Stimulated activated CD8-positive, alpha-beta memory T cell treated with anti-CD3 and anti-CD28 coated beads, Interleukin-4, amount 100 ng/mL, for 48 hours (primary cell): ENCODE measurements at regions not wholly inside any gene's neighbourhood (a gene's known extent, or its start where the extent isn't known, plus 50 kb on each side); places are given as distances from the start of the nearest gene placed in this dataset.

Experiments
- DNase-seq: peaks from one replicate; pipeline ENCODE4 v3.0.0-alpha.2; 2020

DNA sequence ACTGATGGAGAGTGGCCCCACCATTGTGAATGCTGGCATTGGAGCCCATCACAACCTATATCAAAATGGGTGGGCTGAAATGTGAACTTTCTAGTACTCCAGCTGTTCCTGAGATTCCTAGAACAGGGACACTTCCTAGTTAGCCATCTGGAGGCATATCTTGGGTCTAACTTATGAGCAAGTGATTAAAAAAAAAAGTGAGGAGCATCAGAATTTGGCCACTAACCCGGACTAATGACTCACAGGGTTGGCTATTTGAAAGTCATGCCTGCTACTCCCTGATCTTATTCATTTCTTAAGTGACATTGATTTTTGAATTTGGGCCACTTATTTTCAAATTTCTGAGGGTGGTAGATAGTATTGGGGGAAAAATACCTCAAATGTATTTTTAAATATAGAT is 216.6 kb downstream of the HRH4 start:
- DNase-seq, result no peak

DNA sequence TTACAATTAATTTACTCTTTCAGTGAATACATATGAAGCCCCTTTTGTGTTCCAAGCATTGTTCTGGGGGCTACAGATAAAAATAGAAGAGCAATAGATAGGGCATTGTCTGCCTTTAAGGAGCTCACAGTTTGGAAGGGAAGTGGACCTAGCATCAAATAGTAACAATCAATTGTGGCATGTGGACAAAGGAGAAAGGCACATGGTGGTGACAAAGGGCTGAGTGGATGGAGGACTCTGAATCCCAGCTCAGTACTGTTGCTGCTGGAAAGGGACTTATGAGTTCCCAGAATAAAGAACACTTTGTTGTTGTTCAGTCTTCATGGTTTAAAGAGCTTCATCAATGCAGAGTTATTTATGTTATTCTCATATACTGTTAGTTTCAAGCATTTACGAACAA is 217.7 kb downstream of the HRH4 start:
- DNase-seq, result no peak

DNA sequence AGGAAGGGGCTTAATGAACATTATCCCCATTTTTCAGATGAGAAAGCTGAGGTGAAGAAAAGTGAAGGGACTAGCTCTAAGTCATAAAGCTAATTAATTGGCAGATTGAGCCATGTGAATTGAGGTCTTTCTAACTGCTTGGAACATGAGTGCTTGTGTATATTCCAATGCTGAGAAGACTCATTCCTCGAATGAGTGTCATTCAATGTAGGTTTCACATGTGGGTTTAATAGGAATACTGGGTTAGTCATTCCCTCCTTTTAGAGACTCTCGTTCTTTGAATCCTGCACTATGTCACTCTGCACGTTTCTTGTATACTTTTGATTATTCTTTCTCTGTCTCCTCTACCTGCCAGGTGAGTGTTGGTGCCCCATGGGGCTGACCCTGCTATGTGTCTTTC is 218.2 kb downstream of the HRH4 start:
- no peak for DNase-seq

DNA sequence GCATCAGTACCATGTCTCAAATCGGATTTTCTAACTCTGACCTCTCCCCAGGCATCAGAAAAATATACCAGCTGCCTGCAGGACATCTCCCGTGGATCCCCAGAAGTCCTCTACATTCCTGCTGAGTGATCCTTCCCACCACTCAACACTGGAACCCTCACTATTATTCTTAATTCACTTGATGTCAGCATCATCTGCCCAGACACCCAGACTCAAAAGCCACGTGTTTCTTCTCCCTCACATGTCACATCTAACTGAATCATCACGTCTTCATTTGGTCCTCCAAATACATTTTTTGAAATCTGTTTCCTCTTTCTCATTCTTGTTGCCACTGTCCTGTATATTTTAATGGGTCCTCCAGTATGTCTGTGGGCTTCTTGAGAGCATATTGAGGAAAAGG is 218.6 kb downstream of the HRH4 start:
- no peak for DNase-seq

DNA sequence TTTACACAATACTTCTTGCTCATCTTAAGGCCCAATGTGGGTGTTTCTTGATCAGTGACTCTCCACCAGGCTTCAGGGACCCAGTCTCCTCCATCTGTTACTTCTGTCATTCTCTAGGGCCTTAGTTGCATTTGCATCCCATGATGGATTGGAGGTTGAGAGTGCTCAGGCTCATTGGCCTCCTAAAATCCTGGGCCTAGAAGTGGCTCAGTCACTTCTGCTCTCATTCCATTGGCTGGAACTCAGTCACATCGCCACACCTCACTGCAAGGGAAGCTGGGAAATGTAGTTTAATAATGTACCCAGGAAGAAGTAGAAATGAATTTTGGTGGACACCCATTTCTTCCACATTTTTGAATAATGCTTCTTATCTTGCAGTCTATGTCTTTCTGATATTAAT is 223.5 kb downstream of the HRH4 start:
- no peak for DNase-seq

DNA sequence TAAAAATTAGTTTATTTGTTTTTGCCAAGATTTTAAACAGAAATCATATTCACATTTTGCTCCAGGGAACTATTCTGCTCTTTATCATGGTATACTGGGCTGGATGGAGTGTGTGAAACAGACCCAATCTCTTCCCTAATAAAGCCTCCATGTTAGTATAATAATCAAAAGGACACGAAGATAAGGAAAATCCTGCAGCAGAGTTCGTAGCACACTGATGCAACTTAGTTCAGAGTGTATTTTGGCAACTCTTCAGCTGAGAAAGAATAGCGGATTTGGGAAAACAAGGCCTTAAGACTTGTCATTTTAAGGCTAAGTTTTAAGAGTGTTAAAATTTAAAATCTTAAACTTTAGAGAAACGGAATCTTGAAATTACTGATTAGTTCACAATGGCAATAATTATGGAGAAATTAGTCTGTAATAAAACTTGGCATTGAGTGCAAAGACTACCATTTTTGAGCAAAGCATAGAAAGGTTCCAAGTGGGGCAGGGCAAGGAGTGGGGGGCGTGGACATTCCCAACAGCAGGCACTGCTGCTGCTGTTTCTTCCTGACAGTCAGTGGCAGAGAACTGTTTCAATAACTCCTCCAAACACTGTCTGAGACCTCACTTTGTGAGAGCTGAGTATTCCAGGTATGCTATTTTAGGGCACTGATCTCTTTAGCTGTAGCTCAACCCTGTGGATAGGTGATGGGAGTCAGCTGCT is 225.0 kb downstream of the HRH4 start:
- no peak for DNase-seq

DNA sequence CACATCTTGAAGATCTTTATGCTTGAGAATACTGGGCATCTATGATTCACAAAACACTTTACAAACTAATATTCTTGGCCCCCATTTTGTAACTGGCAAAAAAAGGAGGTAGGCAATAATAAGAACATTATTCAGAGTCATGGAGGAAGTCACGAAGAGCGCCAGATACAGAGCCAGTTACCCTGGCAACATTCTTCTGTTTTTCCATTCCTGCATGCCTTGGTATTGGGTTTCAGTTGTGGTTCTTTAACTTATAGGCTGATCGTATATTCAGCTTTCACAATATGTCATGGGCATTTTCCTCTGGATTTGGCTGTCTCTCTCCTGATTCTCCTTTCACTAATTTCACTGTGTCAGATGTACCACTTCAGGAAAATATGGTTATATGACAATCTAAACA is 234.7 kb downstream of the HRH4 start:
- no peak for DNase-seq

DNA sequence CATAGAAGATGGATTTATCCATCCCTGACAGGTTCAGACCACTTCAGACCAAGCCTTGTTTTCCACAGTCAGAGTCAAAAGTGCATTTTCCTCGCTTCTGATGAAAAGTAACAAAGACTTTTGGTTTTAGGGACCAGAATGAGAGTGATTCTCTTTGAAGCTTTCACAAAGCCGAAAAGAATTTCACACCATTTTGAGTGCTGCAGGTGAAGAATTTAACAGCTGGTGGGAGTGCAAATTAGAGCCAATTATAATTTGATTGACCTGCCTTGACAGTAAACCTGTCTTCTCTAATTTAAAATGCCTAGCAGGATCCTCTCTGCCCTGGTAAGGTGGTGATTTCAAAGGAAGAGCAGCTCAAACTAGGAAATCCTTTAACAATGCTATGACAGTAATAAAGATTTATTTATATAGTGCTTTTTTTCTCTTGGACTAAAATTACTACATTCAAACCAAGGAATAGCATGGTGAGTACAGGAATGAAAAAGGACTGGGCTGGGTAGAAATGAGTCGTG is 241.6 kb downstream of the HRH4 start:
- DNase-seq, result no peak

DNA sequence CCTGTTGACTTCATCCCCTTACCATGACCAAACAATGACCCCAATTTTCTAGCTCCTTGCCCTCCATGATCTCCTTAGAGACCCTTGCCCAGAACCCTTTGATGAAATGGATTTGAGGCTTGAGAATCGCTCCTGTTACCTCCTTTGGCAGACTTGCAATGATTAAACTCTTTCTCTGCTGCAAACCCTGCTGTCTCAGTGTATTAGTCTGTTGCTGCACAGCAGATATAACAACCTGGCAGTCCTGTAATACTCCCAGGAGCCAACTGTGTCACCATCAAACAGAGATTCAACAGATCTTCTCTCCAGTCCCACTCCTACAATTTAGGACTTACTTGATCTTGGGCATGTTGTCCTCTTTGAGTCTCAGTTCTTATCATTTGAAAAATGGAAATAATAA is 242.9 kb downstream of the HRH4 start:
- no peak for DNase-seq

DNA sequence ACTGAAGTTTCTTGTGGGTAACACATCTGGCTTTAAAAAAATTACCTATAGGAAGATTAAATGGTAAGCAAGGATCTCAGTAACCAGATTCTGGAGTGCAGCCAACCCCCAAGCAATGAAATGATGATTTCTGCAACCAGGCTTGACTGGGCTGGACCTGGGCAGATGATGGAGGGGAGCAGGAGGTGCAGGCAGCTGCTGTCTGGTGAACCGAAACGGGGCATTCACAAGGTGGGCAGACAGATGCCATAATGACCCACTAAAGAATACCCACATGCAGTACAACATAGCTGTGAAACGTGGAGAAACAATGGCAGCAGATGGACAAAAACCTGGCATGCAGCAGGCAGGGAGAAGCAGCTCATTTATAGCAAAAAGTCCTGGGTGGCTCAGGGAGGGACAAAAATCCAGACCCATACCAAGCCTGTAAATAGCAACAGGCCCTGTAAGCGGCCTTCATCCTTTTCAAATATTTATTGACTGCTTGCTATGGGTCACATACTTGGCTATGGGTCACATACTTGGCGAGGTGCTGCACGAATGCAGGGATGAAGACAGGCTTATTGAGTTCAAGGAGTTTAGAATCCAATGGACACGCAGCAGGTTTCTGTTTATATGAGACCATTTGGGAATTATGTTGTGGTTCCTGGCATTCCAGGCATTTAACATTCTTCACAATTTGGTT is 244.7 kb downstream of the HRH4 start:
- DNase-seq, result no peak

DNA sequence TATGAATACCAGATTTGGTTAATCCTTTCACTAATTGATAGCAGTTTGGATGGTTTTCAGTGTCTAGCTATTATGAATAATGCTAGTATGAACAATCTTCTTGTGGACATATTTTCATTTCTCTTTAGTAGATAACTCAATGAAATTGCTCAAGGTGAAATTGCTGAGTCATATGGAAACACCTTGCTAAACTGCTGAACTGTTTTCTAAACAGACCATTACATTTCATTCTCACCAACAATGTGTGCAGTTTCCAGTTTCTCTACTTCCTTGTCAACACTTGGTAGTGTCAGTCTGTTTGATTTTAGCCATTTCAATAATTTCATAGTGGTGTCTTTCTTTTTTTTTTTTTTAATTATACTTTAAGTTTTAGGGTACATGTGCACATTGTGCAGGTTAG is 250.0 kb downstream of the HRH4 start:
- no peak for DNase-seq

DNA sequence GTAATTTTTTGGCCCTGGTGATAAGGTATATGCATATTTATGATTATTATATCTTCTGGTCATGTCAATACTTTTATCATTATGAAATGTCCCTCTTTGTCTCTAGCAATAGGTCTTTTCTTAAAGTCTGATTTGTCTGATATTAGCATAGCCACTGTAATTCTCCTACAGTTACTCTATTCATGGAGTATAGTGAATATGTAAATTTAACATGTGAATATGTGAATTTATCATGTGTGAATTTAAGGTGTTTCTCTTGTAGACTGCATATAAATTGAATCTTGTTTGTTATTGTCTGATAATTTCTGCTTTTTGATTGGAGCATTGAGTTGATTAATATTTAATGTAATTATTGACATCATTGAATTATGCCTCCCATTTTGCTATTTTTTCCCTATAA is 259.4 kb downstream of the HRH4 start:
- no peak for DNase-seq

DNA sequence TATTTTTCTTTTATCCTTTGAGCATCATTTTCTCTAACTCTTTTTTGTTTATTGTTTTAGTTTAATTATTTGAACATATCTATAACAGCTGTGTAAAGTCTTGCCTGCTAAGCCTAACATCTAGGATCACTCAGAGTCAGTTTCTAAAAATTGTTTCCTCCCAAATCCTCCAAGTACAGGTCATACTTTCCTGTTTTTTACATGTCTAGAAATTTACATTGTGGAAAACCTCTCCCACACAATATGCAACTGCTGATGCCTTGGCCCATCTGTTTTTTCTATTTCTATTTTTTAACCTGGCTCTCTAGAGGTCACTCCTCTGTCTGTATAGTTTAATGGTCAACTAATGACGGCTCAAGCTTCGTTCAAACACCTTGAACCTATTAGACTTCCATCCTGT is 261.0 kb downstream of the HRH4 start:
- no peak for DNase-seq

DNA sequence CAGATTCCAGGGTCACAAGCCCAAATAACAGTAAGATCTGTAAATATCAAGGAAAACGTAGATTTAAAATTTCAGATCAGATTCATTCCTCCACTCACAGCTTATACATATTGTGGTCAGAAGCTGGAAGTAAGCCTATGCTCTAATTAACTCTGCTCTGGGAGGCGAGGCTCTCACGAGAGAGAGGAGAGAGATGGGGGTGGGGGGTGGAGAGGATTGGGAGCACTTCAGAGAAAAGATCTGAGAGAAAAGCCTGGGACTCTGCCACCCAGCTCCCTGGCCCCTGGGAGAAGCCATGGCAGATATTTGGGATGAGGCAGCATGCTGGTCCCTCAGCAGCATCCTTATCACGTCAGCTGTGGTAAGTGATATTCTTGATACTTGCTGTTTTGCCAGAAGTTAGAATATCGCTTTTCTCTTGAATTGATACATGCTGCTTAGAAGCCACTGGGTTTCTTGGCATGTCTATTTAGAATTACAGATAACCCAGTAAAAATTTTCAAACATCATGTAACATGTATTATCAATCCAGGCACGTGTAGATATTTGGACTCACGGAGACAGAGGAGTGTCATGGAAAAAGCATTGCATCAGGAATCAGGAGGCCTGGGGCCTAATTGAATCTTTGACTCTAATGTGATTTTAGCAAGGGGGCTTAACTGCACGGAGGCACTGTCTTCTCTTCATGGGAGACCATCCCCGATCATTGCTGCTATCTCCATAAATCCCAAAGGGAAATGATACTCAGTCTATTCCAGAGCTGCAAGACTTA is 265.4 kb downstream of the HRH4 start:
- DNase-seq, result no peak

DNA sequence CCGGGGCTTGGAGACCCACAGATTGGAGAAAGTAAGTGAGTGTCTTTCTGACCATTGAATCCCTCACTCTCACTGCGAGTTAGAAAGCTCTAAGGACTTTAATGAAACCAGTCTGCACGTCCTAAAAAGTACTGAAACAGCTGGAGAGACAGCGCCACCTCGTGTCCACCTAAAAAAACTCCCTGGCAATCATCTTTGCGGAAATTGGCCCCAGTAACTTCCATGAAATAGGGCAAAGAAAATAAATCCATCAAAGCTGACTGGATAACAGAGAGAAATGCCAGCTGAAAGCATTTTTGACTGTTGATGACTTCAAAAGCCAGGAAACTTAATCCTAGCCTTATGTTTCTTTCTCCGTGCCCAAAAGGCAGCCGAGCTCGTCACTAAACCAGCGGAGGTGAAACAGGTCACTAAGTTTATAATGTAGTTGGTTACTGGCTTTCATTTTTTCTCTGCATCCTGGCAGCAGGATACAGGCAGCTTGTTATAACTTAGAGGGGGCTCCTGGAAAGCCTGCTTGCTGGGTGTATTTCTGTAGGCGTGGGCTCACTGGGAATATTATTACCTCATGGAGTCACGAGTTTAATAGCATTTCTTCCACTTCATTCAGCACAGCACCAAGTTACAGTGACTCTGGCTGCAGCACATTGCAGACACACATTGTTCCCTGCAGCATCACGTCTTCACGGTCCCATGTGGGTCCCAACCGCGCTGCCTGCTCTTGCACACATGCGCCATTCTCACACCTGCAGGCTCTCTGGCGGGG is 266.5 kb downstream of the HRH4 start:
- DNase-seq, result peak; percentile 71

DNA sequence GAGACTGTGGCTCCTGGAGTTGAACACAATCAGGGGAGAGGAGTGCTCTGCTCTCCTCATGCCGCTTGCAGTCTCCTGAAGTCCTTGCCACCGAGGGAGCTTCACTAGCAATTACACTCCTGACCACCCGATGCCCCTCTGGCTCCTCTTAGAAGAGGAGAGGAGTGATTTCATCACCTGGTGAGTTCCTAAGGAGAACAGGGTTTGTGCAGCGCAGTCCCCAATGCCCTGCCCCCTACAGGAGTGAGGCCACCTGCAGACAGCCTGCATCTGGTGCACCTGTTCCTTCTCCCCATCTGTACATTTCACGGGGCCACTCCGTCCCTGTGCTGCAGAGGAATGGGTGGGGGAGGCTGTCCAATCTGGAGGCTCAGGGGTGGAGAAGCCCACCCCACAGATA is 267.2 kb downstream of the HRH4 start:
- DNase-seq, result no peak

DNA sequence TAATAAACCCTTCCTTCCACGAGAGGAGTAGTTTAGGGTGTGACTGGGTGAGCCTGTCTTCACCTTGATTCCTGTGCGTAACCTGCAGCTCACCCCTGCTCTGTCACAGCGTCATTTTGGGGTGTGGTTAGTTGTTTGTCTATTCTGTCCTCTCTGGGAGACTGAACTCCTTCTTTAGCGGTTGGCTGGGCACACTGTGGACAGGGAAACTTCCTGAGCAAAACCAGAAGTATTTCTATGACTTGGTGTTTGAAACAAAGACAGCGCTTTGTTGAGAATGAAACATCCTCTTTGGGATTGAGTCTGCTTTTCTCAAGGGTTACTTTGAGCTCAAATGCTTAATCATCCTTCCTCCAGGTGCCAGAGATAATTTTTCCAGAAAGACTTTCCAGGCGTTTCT is 270.7 kb downstream of the HRH4 start:
- DNase-seq, result no peak

DNA sequence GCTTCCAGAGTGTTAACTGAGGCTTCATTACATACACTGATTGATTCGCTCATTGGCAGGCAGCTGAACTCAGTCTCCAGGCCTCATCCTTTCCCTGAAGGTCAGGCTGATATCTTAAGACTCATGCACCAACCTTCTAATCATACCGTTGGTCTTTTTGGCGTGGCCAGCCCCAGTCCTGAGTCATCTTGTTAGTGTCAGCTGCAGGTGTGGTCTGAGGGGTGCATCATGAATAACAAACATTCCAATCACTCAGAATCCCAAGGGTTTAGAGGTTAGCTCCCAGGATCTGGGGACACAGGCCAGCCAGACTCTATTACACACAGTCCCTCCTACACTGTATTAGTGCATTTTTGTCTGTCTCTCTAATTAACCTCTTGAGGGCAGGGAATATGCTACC is 271.5 kb downstream of the HRH4 start:
- no peak for DNase-seq

DNA sequence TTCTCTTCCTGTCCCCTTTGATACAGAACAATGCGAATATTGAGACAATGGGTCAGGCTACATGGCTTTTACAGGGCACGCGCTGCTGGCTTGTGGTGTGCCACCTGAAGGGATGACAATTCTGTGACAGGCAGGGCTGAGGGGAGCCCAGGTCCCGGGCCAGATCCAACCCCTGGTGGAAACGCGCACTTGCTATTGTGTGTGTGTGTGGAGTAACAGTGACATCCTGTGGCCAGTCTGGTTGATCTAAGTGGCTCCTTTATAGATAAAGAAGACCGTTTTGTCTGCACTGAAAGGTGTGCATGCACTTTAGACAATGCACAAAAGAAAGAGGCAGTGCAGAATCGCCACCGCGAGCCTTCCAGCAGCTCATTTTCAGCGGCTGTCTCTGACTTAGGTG is 273.6 kb downstream of the HRH4 start:
- DNase-seq, result no peak

DNA sequence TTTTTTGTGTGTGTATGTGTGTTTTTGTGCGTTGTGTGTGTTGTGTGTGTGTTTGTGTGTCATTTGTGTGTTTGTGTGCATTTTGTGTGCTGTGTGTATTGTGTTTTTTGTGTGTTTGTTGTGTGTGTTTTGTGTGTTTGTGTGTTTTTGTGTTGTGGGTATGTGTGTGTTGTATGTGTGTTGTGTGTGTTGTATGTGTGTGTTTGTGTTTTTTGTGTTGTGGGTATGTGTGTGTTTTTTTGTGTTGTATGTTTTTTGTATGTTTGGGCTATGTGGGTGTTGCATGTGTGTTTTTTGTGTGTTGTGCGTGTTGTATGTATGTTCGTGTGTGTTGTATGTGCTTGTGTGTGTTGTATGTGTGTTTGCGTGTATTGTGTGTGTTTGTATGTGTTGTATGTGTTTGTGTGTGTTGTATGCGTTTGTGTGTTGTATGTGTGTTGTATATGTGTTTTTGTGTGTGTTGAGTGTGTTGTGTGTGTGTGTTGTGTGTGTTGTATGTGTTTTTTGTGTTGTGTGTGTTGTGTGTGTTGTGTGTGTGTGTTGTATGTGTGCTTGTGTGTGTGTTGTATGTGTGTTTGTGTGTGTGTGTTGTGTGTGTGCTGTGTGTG is 275.3 kb downstream of the HRH4 start:
- DNase-seq, result no peak

DNA sequence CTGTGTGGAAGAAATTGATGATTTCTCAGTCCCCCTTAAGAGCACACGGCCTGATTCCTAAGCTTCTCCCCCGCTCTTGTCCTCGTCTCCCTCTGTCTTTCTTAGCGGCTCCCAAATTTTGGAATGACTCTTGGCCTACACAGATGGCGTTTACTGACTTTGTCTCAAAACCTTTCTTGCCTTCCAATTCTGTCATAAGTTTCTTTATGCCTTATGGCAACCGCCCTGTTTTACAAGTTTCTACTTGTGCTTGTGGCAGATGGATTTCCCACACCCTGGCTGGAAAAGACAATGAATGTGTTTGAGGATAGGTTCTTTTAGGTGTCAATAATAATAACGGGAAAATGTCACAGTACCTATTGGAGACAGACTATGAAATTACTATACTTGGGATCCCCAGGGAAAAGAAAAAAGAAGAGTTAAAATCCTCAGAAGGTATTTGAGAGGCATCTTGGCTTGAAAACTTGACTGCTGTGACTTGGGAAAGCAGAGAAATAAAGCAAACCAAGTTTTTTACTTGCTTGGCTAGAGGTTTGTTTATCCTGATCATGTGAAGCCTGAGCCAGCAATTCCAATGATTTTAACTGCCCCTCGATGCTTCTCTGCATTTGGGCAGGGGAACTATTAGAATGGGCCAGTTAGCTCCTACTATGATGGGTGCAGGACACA is 276.4 kb downstream of the HRH4 start:
- DNase-seq, result no peak

DNA sequence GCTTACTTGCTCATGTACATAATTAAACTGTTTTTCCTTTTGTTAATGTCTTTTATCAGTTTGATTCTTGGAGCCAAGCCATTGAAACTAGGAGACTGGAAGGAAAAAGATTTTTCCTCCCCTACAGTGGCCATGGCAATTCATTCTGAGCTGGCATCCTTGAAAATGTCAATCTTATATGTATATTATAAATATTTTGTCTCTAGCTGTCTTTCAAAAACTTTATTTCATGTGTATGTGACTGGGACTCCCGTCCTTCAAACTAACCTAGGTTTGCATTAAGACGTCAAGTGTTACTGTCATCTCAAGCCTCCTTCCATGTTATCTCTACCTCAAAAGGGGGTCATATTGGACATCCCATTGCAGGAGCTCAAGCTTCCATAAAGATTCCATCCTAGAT is 280.4 kb downstream of the HRH4 start:
- DNase-seq, result no peak
